HepG2 (cell line): ENCODE measurements at regions not wholly inside any gene's neighbourhood (a gene's known extent, or its start where the extent isn't known, plus 50 kb on each side); places are given as distances from the start of the nearest gene placed in this dataset.

Source experiments
- EP300 ChIP-seq, 3 experiments: sonication (generic) in 1 of 3; formaldehyde crosslinking in 1 of 3; IDR thresholded peaks; 2 replicates each; pipeline versions ENCODE4 v1.5.1 to v1.6.1; 2011 to 2020; ENCODE audit warnings: low read depth in 2 of 3, low read length in 2 of 3, borderline replicate concordance in 1 of 3, improper control_type of control experiment in 1 of 3, mild to moderate bottlenecking in 1 of 3, missing genetic modification reagents in 1 of 3, moderate library complexity in 1 of 3
- EZH2 ChIP-seq: conservative IDR thresholded peaks from 2 replicates; pipeline ENCODE4 v1.6.1; 2012; ENCODE audit warnings: mild to moderate bottlenecking, low read depth, low read length, moderate library complexity
- GTF2F1 ChIP-seq: fragments of 150-350 bp; IDR thresholded peaks from 2 replicates; pipeline ENCODE4 v1.6.1; 2014; ENCODE audit warnings: low read length
- MXD1 ChIP-seq: sonication (generic); formaldehyde crosslinking; IDR thresholded peaks from 2 replicates; pipeline ENCODE4 v1.4.0; 2020; ENCODE audit warnings: mild to moderate bottlenecking, missing genetic modification reagents
- PPARG ChIP-seq: conservative IDR thresholded peaks from 2 replicates; pipeline ENCODE4 v1.6.1; 2016; ENCODE audit warnings: missing biosample characterization, missing genetic modification reagents
- RAD21 ChIP-seq: fragments of 450-650 bp; formaldehyde crosslinking; IDR thresholded peaks from 2 replicates; pipeline ENCODE4 v1.5.0; 2020; ENCODE audit warnings: mild to moderate bottlenecking
- ZNF30 ChIP-seq: sonication (generic); formaldehyde crosslinking; IDR thresholded peaks from 2 replicates; pipeline ENCODE4 v1.5.0; 2020; ENCODE audit warnings: mild to moderate bottlenecking, missing genetic modification reagents
- ZNF318 ChIP-seq: sonication (generic); formaldehyde crosslinking; IDR thresholded peaks from 2 replicates; pipeline ENCODE4 v1.4.0; 2020; ENCODE audit warnings: mild to moderate bottlenecking, missing genetic modification reagents
- ZNF496 ChIP-seq: sonication (generic); formaldehyde crosslinking; IDR thresholded peaks from 2 replicates; pipeline ENCODE4 v1.8.1; 2023; ENCODE audit warnings: mild to moderate bottlenecking, moderate library complexity, missing genetic modification reagents; ENCODE audit not compliant: insufficient replicate concordance

- TF ChIP-seq MXD1 (no peak), RAD21 (no peak), ZNF318 (CRISPR knock-in tag) (no peak), GTF2F1 (no peak), ZNF30 (CRISPR knock-in tag) (no peak), EP300 (IDR thresholded peaks at IDR 0.05; ENCODE audit: low read depth in 2 of 2, low read length in 2 of 2) (no peak), EP300 (CRISPR knock-in tag; IDR thresholded peaks at IDR 0.05; ENCODE audit: borderline replicate concordance) (no peak), PPARG (no peak), EZH2 (no peak), ZNF496 (no peak)
Measured at GRCh38 chr2:139378373-139378772, 598.2 kb upstream of the NXPH2 start.
